ENCODE measurements at regions not wholly inside any gene's neighbourhood (a gene's known extent, or its start where the extent isn't known, plus 50 kb on each side); places are given as distances from the start of the nearest gene placed in this dataset.

GRCh38 chr7:118708741-118709140, 484.2 kb downstream of the ANKRD7 start:
- DNase-seq, result no peak

GRCh38 chr7:118711688-118712087, 487.2 kb downstream of the ANKRD7 start:
- DNase-seq, result no peak

DNA sequence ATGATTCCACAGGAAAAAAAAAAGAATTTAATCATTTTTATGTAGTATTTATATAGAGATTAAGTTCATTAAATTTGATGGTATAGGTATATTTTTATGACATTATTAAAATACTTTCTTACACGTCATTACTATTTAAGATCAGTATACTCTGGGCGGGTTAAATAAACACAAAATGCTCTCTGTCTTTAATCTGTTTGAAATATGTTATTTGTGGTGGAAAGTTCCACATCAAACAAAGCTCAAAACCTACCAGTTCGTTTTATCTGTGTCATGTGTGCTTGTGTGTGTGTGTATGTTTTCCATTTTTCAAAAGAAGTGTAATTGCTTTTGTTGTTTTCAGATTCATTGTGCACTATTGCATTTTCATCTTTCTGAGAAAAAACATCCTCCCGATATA, 488.5 kb downstream of the ANKRD7 start:
- DNase-seq, result no peak

GRCh38 chr7:118720632-118721031, 496.1 kb downstream of the ANKRD7 start:
- DNase-seq, result no peak

- DNase-seq, result no peak
These were observed 507.4 kb downstream of the ANKRD7 start for GRCh38 chr7:118731854-118732253.

DNA sequence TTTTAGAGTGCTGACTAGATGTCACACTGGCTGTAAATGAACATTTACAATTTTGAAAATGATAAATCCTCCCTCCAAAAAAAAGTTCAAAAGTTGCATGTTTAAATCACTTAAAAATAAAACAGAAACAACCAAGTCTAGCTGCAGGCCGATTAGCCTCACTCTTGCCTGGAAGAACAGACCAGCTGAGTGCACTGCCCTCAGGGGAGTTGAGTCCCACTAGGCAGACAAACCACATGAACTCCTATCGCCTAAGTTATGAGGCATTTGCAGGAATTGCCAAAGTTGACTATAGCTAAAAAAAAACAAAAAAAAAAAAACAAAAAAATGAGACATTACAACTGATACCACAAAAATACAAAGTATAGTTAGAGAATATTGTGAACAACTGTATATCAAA, 510.0 kb downstream of the ANKRD7 start:
- DNase-seq, result no peak

- DNase-seq, result no peak
These were observed 510.9 kb downstream of the ANKRD7 start for GRCh38 chr7:118735441-118735840.

GRCh38 chr7:118737935-118738334, 513.4 kb downstream of the ANKRD7 start:
- no peak for DNase-seq

- DNase-seq, result no peak
These were observed 521.4 kb downstream of the ANKRD7 start for GRCh38 chr7:118745927-118746326.

DNA sequence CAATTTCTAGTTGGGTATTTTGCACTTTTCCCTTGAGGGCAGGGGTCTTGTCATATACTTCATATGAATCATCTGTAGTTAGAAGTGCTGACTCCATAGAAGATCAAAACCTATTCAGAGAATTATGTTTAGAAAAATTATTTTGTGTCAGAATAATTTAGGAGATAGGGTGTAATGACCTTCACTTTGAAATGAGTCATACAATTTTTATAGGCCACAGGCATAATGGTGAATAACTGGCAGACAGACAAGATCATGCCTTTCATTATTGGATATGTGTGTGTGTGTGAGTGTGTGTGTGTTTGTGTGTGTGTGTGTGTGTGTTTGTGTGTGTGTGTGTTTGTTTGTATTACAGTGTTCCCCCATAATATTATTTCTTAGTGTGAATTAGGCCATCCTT, 523.0 kb downstream of the ANKRD7 start:
- no peak for DNase-seq

DNA sequence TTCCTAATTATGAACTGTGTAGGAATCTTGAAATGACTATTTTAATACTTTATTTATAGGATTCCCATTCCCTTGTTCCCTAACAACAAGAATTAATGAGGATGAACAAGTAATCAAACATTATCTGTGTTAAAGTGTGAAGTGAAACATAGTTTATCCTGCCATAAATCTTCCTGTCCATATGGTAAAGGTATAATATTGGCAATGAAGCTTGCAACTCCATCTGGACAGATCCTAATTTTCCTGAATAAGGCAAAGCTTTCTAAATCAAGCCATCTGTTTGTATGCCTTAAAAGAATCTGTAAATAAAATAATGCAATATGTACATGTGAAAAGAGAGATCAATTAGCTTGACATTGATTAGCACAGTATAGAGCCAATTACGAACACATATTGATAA, 529.0 kb downstream of the ANKRD7 start:
- peak in 1 of 14 donors; percentile 86 for DNase-seq

- no peak for DNase-seq
These were observed 530.1 kb downstream of the ANKRD7 start for GRCh38 chr7:118754608-118755007.

GRCh38 chr7:118755067-118755625, 530.6 kb downstream of the ANKRD7 start:
- peak in 1 of 14 donors; percentile 26 for DNase-seq

DNA sequence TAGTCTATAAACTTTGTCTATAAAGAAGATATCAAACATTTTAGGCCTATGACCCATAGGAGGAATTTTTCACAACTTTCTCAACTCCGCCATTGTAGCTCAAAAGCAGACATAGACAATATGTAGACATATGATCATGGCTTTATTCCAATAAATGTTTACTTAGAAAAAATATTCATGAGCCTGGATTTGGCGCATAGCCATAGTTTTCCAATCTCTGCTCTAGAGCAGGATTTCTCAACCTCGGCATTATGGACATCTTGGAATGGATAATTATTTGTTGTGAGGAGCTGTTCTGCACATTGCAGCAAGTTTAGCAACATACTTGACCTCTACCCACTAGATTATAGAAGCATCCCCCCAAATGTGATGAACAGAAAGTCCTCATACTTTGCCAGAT, 532.6 kb downstream of the ANKRD7 start:
- DNase-seq, result no peak

DNA sequence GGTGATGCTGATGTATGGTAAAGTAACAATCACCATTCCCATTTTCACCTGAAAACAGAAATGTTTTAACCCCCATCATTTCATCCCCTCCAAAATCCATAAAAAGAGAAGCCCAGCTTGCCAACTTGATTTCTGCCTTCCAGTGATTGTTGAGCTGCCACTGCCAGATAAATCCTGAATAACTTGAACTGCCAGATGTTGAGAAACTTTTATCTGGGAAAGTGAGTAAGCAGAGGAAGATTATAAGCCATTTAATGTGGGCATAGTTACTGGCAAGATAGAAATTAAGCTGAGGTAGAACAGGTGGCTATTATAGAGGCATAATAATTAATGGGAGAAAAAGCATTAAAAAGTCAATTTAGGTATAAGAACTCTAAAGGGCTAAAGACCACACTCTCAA, 534.1 kb downstream of the ANKRD7 start:
- no peak for DNase-seq

- no peak for DNase-seq
These were observed 535.4 kb downstream of the ANKRD7 start for GRCh38 chr7:118759921-118760320.

DNA sequence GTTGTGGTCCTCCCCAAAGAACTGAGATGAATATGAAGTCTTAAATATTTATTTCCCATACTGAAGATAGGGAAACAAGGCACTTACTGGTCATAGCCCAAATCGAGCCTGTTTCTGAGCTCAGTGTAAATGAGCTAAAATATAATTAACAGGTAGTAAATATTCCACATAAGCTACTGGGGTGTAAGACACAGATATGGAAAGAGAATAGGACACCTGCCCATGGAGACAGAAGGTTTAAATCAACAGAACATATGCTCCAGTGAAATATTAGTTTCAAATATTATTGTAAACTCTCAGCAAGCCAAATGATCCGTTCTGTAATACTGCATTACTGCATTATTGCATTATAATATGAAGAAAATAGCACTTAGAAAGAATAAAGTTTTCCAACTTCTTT, 537.9 kb downstream of the ANKRD7 start:
- DNase-seq, result peak in 1 of 14 donors; percentile 88

GRCh38 chr7:118764221-118764620, 539.7 kb downstream of the ANKRD7 start:
- peak in 1 of 14 donors; percentile 20 for DNase-seq

DNA sequence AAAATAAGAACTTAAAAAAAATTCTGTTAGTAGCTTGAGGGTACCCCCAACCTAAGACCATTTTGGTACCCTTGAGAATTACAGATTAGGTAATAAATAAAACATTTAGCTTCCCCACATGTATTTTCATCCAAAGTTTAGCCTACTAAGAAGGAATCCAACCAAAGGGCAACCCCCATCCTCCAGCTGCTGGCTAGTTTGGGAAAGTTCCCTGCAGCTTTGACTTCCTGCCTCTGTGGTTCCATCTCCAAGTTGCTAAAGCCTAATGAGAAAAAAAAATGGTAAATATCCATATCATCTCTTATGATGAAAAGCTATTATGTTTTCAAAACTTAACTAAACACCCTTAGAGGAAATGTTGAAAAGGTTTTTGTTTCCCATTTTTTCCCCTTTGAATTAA, 547.2 kb downstream of the ANKRD7 start:
- no peak for DNase-seq

DNA sequence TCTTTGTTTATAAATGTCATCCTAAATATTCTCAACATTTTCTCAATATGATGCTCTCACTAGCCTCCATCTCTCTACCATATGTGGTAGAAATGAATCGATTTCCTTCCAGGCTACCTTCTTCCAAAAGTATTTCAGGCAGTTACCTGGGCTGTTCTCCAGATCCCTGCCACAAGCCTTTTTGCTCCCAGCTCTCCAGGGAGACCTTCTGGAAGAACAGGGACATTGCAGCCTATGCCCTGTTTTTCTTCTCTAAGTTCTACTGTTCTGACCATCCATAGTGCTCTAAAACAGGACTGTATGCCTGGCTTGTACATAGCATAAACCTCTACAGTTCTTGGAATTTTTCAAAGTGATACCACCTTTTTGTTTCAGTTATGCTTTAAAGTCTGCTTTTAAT, 552.8 kb downstream of the ANKRD7 start:
- DNase-seq, result peak in 1 of 14 donors; percentile 40

DNA sequence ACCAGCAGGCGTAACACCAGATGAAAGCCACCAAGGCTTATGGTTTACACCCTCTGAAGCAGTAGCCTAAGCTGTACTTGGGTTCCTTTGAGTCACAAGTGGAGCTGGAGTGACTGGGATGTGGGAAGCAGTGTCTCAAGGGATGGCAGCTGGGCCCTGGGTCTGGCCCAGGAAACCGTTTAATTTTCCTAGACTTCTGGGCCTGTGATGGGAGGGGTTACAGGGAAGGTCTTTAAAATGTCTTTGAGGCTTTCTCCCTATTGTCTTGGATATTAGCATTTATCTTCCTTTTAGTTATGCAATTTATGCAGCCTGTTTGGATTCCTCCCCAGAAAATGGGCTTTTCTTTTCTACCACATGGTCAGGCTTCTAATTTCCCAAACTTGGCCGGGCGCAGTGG, 568.2 kb downstream of the ANKRD7 start:
- no peak for DNase-seq

DNA sequence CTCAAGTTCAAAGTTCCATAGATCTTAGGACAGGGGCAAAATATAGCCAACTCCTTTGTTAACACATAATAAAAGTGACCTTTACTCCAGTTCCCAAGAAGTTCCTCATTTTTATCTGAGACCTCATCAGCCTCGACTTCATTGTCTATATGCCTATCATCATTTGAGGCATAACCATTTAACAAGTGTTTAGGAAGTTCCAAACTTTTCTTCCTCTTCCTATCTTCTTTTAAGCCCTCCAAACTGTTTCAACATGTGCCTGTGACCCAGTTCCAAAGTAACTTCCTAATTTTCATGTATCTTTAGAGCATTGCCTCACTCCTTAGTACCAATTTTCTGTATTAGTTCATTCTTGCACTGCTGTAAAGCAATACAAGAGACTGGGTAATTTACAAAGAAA, 569.1 kb downstream of the ANKRD7 start:
- no peak for DNase-seq

- no peak for DNase-seq
These were observed 569.9 kb downstream of the ANKRD7 start for GRCh38 chr7:118794419-118794818.

DNA sequence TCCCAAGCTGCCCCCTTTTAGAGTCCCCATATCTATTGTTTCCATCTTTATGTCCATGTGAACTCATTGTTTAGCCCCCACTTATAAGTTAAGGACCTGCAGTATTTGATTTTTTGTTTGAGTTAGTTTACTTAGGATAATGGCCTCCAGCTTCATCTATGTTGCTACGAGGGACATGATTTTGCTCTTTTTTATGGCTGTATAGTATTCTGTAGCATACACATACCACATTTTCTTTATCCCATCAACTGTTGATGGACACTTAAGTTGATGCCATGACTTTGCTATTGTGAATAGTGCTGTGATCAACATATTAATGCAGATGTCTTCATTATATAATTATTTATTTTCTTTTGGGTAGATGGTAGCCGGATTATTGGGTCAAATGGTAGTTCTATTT, 576.9 kb downstream of the ANKRD7 start:
- no peak for DNase-seq

GRCh38 chr7:118802726-118803125, 578.2 kb downstream of the ANKRD7 start:
- DNase-seq, result no peak

Measured in C1 segment of cervical spinal cord (tissue), 14 donors.